Hippocampal formation (tissue), 2 donors: ENCODE measurements at regions not wholly inside any gene's neighbourhood (a gene's known extent, or its start where the extent isn't known, plus 50 kb on each side); places are given as distances from the start of the nearest gene placed in this dataset.
"Not testable (repeated sequence)": the region's sequence is repeated elsewhere in the genome, so short reads cannot be mapped to it uniquely, and the experiment has no call there.

ENCODE experiments used
- DNase-seq, 2 donors: peaks; one replicate each; lab custom pipeline; 2025; lab: John Stamatoyannopoulos, UW

GRCh38 chr4:23023121-23023520 is 330.4 kb downstream of the GBA3 start:
- peak in 1 of 2 donors; percentile 44 for DNase-seq

GRCh38 chr4:23022032-23022431 is 329.3 kb downstream of the GBA3 start:
- no peak for DNase-seq

GRCh38 chr4:23021040-23021439 is 328.3 kb downstream of the GBA3 start:
- no peak for DNase-seq

GRCh38 chr4:23020399-23020798 is 327.7 kb downstream of the GBA3 start:
- DNase-seq, result not testable (repeated sequence)

- no peak for DNase-seq
Observed at GRCh38 chr4:23016981-23017380, 324.2 kb downstream of the GBA3 start.

GRCh38 chr4:23015821-23016220 is 323.1 kb downstream of the GBA3 start:
- DNase-seq, result no peak

GRCh38 chr4:23009093-23009492 is 316.4 kb downstream of the GBA3 start:
- DNase-seq, result no peak

GRCh38 chr4:23006756-23007155 is 314.0 kb downstream of the GBA3 start:
- no peak for DNase-seq

GRCh38 chr4:23005691-23006090 is 313.0 kb downstream of the GBA3 start:
- DNase-seq, result no peak

GRCh38 chr4:23001478-23001877 is 308.7 kb downstream of the GBA3 start:
- no peak for DNase-seq

- no peak for DNase-seq
Observed at GRCh38 chr4:22999419-22999818, 306.7 kb downstream of the GBA3 start.

GRCh38 chr4:22997358-22998224 is 304.9 kb downstream of the GBA3 start:
- DNase-seq, result no peak

GRCh38 chr4:22991576-22991975 is 298.8 kb downstream of the GBA3 start:
- DNase-seq, result no peak

GRCh38 chr4:22988526-22988925 is 295.8 kb downstream of the GBA3 start:
- no peak for DNase-seq

- DNase-seq, result no peak
Observed at GRCh38 chr4:22987870-22988269, 295.1 kb downstream of the GBA3 start.

- no peak for DNase-seq
Observed at GRCh38 chr4:22986881-22987280, 294.1 kb downstream of the GBA3 start.

GRCh38 chr4:22986262-22986661 is 293.5 kb downstream of the GBA3 start:
- no peak for DNase-seq

- no peak for DNase-seq
Observed at GRCh38 chr4:22984390-22984789, 291.7 kb downstream of the GBA3 start.

- no peak for DNase-seq
Observed at GRCh38 chr4:22978656-22979055, 285.9 kb downstream of the GBA3 start.

- DNase-seq, result no peak
Observed at GRCh38 chr4:22970665-22971064, 277.9 kb downstream of the GBA3 start.

- no peak for DNase-seq
Observed at GRCh38 chr4:22969287-22969896, 276.7 kb downstream of the GBA3 start.

GRCh38 chr4:22962295-22962694 is 269.6 kb downstream of the GBA3 start:
- no peak for DNase-seq

GRCh38 chr4:22959483-22959882 is 266.7 kb downstream of the GBA3 start:
- no peak for DNase-seq
